Naive thymus-derived CD4-positive, alpha-beta T cell (primary cell): ENCODE measurements at regions not wholly inside any gene's neighbourhood (a gene's known extent, or its start where the extent isn't known, plus 50 kb on each side); places are given as distances from the start of the nearest gene placed in this dataset.

Experiments
- ATAC-seq: fragments of 150-1000 bp; cut with Tn5 transposase; 2 replicates; pipeline ENCODE4 v1.10.0; 2021; ENCODE audit warnings: mild to moderate bottlenecking, moderate library complexity
- CTCF ChIA-PET: fragments of 350-600 bp; sonication (Branson Sonifier 250); formaldehyde crosslinking; loops from one replicate; lab custom pipeline; 2021; ENCODE audit warnings: antibody characterized with exemption; lab: Charles Lee
- POLR2A ChIA-PET: fragments of 350-600 bp; sonication (Branson Sonifier 250); formaldehyde crosslinking; loops from one replicate; lab custom pipeline; 2021; ENCODE audit warnings: antibody characterized with exemption, inconsistent platforms; lab: Charles Lee
- DNase-seq, 9 donors: peaks; one replicate each; pipeline versions ENCODE4 v3.0.0 to v3.0.0-alpha.2; 2020 to 2022; ENCODE audit warnings: mixed read lengths in 1 of 9
- H3K27ac ChIP-seq: one replicate; pipeline ENCODE4 v1.7.0; 2013; ENCODE audit warnings: mild to moderate bottlenecking, low read depth, low read length, moderate library complexity
- H3K27me3 ChIP-seq, 2 donors: one replicate each; pipeline ENCODE4 v1.7.0; 2013; ENCODE audit warnings: low read length in 2 of 2, mild to moderate bottlenecking in 2 of 2, moderate library complexity in 2 of 2; ENCODE audit not compliant: control insufficient read depth in 2 of 2, insufficient read depth in 2 of 2
- H3K36me3 ChIP-seq, 3 experiments: 1 replicate in 2 of 3; 2 replicates in 1 of 3; pipeline ENCODE4 v1.7.0; 2013; ENCODE audit warnings: low read length in 3 of 3, mild to moderate bottlenecking in 3 of 3, moderate library complexity in 1 of 3; ENCODE audit not compliant: insufficient read depth in 3 of 3, control insufficient read depth in 2 of 3
- H3K4me1 ChIP-seq, 2 donors: one replicate each; pipeline ENCODE4 v1.7.0; 2013; ENCODE audit warnings: low read length in 2 of 2, mild to moderate bottlenecking in 2 of 2, moderate library complexity in 1 of 2; ENCODE audit not compliant: control insufficient read depth in 2 of 2, insufficient read depth in 2 of 2
- H3K4me3 ChIP-seq: 2 replicates; pipeline ENCODE4 v1.7.0; 2013; ENCODE audit warnings: mild to moderate bottlenecking, low read length
- H3K9me3 ChIP-seq, 3 experiments: 1 replicate in 2 of 3; 2 replicates in 1 of 3; pipeline ENCODE4 v1.7.0; 2013; ENCODE audit warnings: low read length in 3 of 3; ENCODE audit not compliant: control insufficient read depth in 2 of 3
- H3K27ac Mint-ChIP-seq, 9 donors: one replicate each; pipeline ENCODE4 v1.8.0; 2020 to 2022; ENCODE audit warnings: mixed read lengths in 9 of 9, mild to moderate bottlenecking in 8 of 9, moderate library complexity in 5 of 9, inconsistent platforms in 2 of 9
- H3K27me3 Mint-ChIP-seq, 5 donors: one replicate each; pipeline ENCODE4 v1.8.0; 2021 to 2022; ENCODE audit warnings: mixed read lengths in 5 of 5, mild to moderate bottlenecking in 1 of 5
- H3K36me3 Mint-ChIP-seq, 5 donors: one replicate each; pipeline ENCODE4 v1.8.0; 2020 to 2022; ENCODE audit warnings: mixed read lengths in 5 of 5, mild to moderate bottlenecking in 3 of 5, inconsistent platforms in 1 of 5
- H3K4me1 Mint-ChIP-seq, 7 donors: one replicate each; pipeline ENCODE4 v1.8.0; 2020 to 2022; ENCODE audit warnings: mixed read lengths in 7 of 7, mild to moderate bottlenecking in 3 of 7, inconsistent platforms in 1 of 7
- H3K4me3 Mint-ChIP-seq, 10 donors: one replicate each; pipeline ENCODE4 v1.8.0; 2020 to 2022; ENCODE audit warnings: mild to moderate bottlenecking in 10 of 10, mixed read lengths in 10 of 10, moderate library complexity in 6 of 10, inconsistent platforms in 2 of 10
- H3K9me3 Mint-ChIP-seq, 11 donors: one replicate each; pipeline ENCODE4 v1.8.0; 2020 to 2022; ENCODE audit warnings: mixed read lengths in 11 of 11, mild to moderate bottlenecking in 4 of 11, inconsistent platforms in 1 of 11, moderate library complexity in 1 of 11
- intact Hi-C, 2 donors: fragments of 100-400 bp; cut with micrococcal nuclease; formaldehyde crosslinking; loops; one replicate each; pipeline ENCODE4 v1.15.1; 2023

GRCh38 chr13:65562305-65562704 lies 1667.8 kb downstream of the PCDH9 start:
- ChIA-PET POLR2A (no interaction called here), CTCF (no interaction called here)
- Histone ChIP-seq H3K36me3 (no peaks in the 10 kb centered on the region), H3K4me3 (no peak overlapping the region), H3K4me1 (no peaks in the 10 kb centered on the region), H3K9me3 (peaks cover 0 to 3% (median 0%) of the 10 kb centered on the region in 3 experiments), H3K27me3 (no peaks in the 10 kb centered on the region), H3K27ac (no peak overlapping the region)
- no peak overlapping the region for H3K4me3 Mint-ChIP-seq
- intact Hi-C loops = no loop called here
- H3K27ac Mint-ChIP-seq = no peak overlapping the region
- H3K36me3 Mint-ChIP-seq = no peaks in the 10 kb centered on the region
- no peak for ATAC-seq
- H3K27me3 Mint-ChIP-seq = no peaks in the 10 kb centered on the region
- no peak for DNase-seq
- H3K9me3 Mint-ChIP-seq = peaks cover 2 to 26% (median 11%) of the 10 kb centered on the region in 11 donors
- H3K4me1 Mint-ChIP-seq = no peaks in the 10 kb centered on the region

- no peak for DNase-seq
- H3K36me3 Mint-ChIP-seq = no peaks in the 10 kb centered on the region
- no peak overlapping the region for H3K27ac Mint-ChIP-seq
- H3K9me3 Mint-ChIP-seq = peaks cover 2 to 27% (median 11%) of the 10 kb centered on the region in 11 donors
- Histone ChIP-seq H3K36me3 (no peaks in the 10 kb centered on the region), H3K4me1 (no peaks in the 10 kb centered on the region), H3K27ac (no peak overlapping the region), H3K9me3 (peaks cover 0 to 3% (median 0%) of the 10 kb centered on the region in 3 experiments), H3K27me3 (no peaks in the 10 kb centered on the region), H3K4me3 (no peak overlapping the region)
- no peaks in the 10 kb centered on the region for H3K27me3 Mint-ChIP-seq
- ATAC-seq = no peak
- H3K4me3 Mint-ChIP-seq = no peak overlapping the region
- POLR2A ChIA-PET = no interaction called here
- H3K4me1 Mint-ChIP-seq = no peaks in the 10 kb centered on the region
- CTCF ChIA-PET = no interaction called here
- intact Hi-C loops = no loop called here
Observed at GRCh38 chr13:65560936-65561335, 1669.2 kb downstream of the PCDH9 start.

- Histone ChIP-seq H3K27ac (no peak overlapping the region), H3K4me1 (no peaks in the 10 kb centered on the region), H3K36me3 (no peaks in the 10 kb centered on the region), H3K4me3 (no peak overlapping the region), H3K9me3 (peaks cover 0 to 3% (median 0%) of the 10 kb centered on the region in 3 experiments), H3K27me3 (no peaks in the 10 kb centered on the region)
- H3K9me3 Mint-ChIP-seq = peaks cover 3 to 46% (median 14%) of the 10 kb centered on the region in 11 donors
- H3K27me3 Mint-ChIP-seq = no peaks in the 10 kb centered on the region
- H3K4me1 Mint-ChIP-seq = no peaks in the 10 kb centered on the region
- H3K27ac Mint-ChIP-seq = no peak overlapping the region
- ATAC-seq = no peak
- intact Hi-C loops = no loop called here
- POLR2A ChIA-PET = no interaction called here
- CTCF ChIA-PET = no interaction called here
- no peak overlapping the region for H3K4me3 Mint-ChIP-seq
- H3K36me3 Mint-ChIP-seq = no peaks in the 10 kb centered on the region
- no peak for DNase-seq
Observed at GRCh38 chr13:65555962-65556361, 1674.2 kb downstream of the PCDH9 start.

- Mint-ChIP-seq H3K27ac (no peak overlapping the region), H3K4me1 (no peaks in the 10 kb centered on the region), H3K9me3 (peaks cover 3 to 52% (median 25%) of the 10 kb centered on the region in 11 donors), H3K36me3 (no peaks in the 10 kb centered on the region), H3K4me3 (no peak overlapping the region), H3K27me3 (no peaks in the 10 kb centered on the region)
- Histone ChIP-seq H3K27ac (no peak overlapping the region), H3K36me3 (no peaks in the 10 kb centered on the region), H3K27me3 (no peaks in the 10 kb centered on the region), H3K4me1 (no peaks in the 10 kb centered on the region), H3K4me3 (no peak overlapping the region), H3K9me3 (no peaks in the 10 kb centered on the region)
- ATAC-seq = no peak
- ChIA-PET CTCF (no interaction called here), POLR2A (no interaction called here)
- intact Hi-C loops = no loop called here
- DNase-seq = no peak
Observed at GRCh38 chr13:65553096-65553727, 1676.9 kb downstream of the PCDH9 start.

GRCh38 chr13:65551208-65551607 lies 1678.9 kb downstream of the PCDH9 start:
- no peak overlapping the region for H3K4me3 Mint-ChIP-seq
- Histone ChIP-seq H3K36me3 (no peaks in the 10 kb centered on the region), H3K4me3 (no peak overlapping the region), H3K27me3 (no peaks in the 10 kb centered on the region), H3K9me3 (no peaks in the 10 kb centered on the region), H3K27ac (no peak overlapping the region), H3K4me1 (no peaks in the 10 kb centered on the region)
- peaks cover 3 to 51% (median 28%) of the 10 kb centered on the region in 11 donors for H3K9me3 Mint-ChIP-seq
- H3K4me1 Mint-ChIP-seq = no peaks in the 10 kb centered on the region
- no peak for DNase-seq
- no peaks in the 10 kb centered on the region for H3K36me3 Mint-ChIP-seq
- intact Hi-C loops = no loop called here
- no peak overlapping the region for H3K27ac Mint-ChIP-seq
- no peak for ATAC-seq
- no peaks in the 10 kb centered on the region for H3K27me3 Mint-ChIP-seq
- POLR2A ChIA-PET = no interaction called here
- CTCF ChIA-PET = no interaction called here

DNA sequence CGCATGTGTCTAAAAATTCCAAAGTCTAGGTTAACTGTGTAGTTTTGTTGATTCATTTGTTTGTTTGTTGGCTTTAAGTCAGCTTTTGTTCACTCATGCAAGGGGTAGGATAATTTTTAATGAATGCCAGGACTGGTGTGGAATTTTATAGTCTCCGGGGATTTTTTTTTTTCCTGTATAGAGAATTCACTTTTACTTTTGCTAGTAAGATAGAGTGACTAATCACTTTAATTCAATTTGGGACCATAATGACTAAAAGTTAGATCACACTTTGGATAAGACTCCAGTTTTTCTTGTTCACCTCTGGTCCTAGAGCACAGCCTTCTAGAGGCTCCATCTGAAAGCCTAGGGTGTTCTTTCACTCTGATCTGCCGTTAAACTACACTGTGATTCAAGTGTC lies 1690.0 kb downstream of the PCDH9 start:
- Mint-ChIP-seq H3K4me1 (no peaks in the 10 kb centered on the region), H3K36me3 (no peaks in the 10 kb centered on the region), H3K27me3 (no peaks in the 10 kb centered on the region), H3K4me3 (no peak overlapping the region), H3K27ac (no peak overlapping the region), H3K9me3 (peaks cover 0 to 7% (median 2%) of the 10 kb centered on the region in 11 donors)
- H3K27ac ChIP-seq = no peak overlapping the region
- H3K27me3 ChIP-seq = no peaks in the 10 kb centered on the region
- ChIA-PET CTCF (no interaction called here), POLR2A (no interaction called here)
- intact Hi-C loops = no loop called here
- ATAC-seq (no peak), DNase-seq (no peak)
- no peaks in the 10 kb centered on the region for H3K4me1 ChIP-seq
- no peaks in the 10 kb centered on the region for H3K36me3 ChIP-seq
- H3K9me3 ChIP-seq = no peaks in the 10 kb centered on the region
- no peak overlapping the region for H3K4me3 ChIP-seq

DNA sequence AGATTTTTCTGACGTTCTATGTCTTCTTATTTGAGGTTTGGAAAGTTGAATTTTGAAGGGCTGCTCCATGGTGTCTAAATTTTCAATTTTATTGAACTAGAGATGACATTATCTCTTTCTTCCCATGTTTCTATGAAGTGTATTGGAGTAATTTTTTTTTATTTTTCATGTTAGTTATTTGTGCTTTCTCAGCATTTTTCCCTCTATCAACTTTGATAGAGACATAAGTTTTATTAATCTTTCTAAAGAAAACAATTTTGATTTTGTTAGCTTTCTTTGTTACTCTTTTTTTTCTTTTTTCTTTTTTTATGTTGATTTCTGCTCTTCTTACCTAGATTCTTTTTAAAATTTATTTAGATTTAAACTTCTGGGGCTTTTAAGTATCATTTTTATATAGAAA lies 1694.8 kb downstream of the PCDH9 start:
- DNase-seq (no peak), ATAC-seq (no peak)
- intact Hi-C loops = no loop called here
- Histone ChIP-seq H3K4me1 (no peaks in the 10 kb centered on the region), H3K4me3 (no peak overlapping the region), H3K27me3 (no peaks in the 10 kb centered on the region), H3K36me3 (no peaks in the 10 kb centered on the region), H3K9me3 (no peaks in the 10 kb centered on the region), H3K27ac (no peak overlapping the region)
- ChIA-PET POLR2A (no interaction called here), CTCF (no interaction called here)
- Mint-ChIP-seq H3K4me3 (no peak overlapping the region), H3K27ac (no peak overlapping the region), H3K36me3 (no peaks in the 10 kb centered on the region), H3K27me3 (no peaks in the 10 kb centered on the region), H3K9me3 (peaks cover 0 to 10% (median 2%) of the 10 kb centered on the region in 11 donors), H3K4me1 (no peaks in the 10 kb centered on the region)
